Neural cell (in vitro differentiated cells): ENCODE measurements at regions not wholly inside any gene's neighbourhood (a gene's known extent, or its start where the extent isn't known, plus 50 kb on each side); places are given as distances from the start of the nearest gene placed in this dataset.

ENCODE experiments used
- EP300 ChIP-seq: fragments of 450-650 bp; conservative IDR thresholded peaks from 2 replicates; pipeline ENCODE4 v1.6.1; 2014; ENCODE audit warnings: antibody characterized with exemption, mild to moderate bottlenecking, moderate library complexity; ENCODE audit not compliant: poor library complexity, severe bottlenecking
- POLR2AphosphoS5 ChIP-seq: IDR thresholded peaks from 2 replicates; pipeline ENCODE4 v1.6.1; 2012
- RAD21 ChIP-seq: fragments of 450-650 bp; conservative IDR thresholded peaks from 2 replicates; pipeline ENCODE4 v1.6.1; 2014; ENCODE audit warnings: antibody characterized with exemption, mild to moderate bottlenecking, moderate library complexity

DNA sequence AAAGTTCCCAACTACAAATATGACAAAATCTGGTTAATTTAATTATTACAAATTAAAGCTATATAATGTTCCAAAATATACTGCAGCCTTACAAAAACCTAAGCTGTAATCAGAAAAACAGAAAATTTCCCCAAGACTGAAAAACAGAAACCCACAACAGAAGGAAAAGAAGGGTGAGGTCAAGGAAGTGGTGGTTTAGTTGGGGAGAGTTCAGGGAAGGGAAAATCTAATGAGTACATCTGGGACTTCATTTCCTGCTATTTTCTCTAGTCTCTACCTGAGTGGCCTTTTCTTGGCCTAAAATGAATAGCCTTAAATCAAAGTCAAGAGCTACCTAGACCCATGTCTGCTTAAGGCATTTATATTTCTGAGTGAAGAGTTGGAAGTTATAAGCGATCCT is 66.2 kb upstream of the BEND6 start:
- no peak for TF ChIP-seq EP300
- TF ChIP-seq RAD21, result no peak
- TF ChIP-seq POLR2AphosphoS5, result no peak
